HepG2 (cell line): ENCODE measurements at regions not wholly inside any gene's neighbourhood (a gene's known extent, or its start where the extent isn't known, plus 50 kb on each side); places are given as distances from the start of the nearest gene placed in this dataset.

ENCODE experiments used
- ATAC-seq: fragments of 200-7000 bp; cut with Tn5 transposase; 3 replicates; pipeline ENCODE4 v1.9.1; 2020; ENCODE audit warnings: mild to moderate bottlenecking, moderate library complexity
- BruUV-seq: library from RNA; stranded (reverse); fragments of 400-500 nt; replicated peaks from 2 replicates; lab custom pipeline; 2021; lab: Mats Ljungman, UMichigan
- CTCF ChIA-PET: fragments of 300-600 bp; formaldehyde crosslinking; extraction: SDS; loops from one replicate; lab custom pipeline; 2021; ENCODE audit warnings: low total read pairs, inconsistent platforms, low intra/inter-chr PET ratio; lab: Yijun Ruan, JAX
- POLR2A ChIA-PET: fragments of 350-600 bp; sonication (Branson Sonifier 250); formaldehyde crosslinking; loops from one replicate; lab custom pipeline; 2020; ENCODE audit warnings: antibody characterized with exemption, inconsistent platforms; lab: Yijun Ruan, JAX
- DNase-seq: peaks from one replicate; pipeline ENCODE4 v3.0.0-alpha.2; 2015; ENCODE audit warnings: low spot score
- FAIRE-seq: peaks from 3 replicates; lab custom pipeline; 2011; peaks lifted over from hg19 to GRCh38; lab: Jason Lieb, UNC
- H2AFZ ChIP-seq: one replicate; pipeline ENCODE4 v1.6.1; 2011; ENCODE audit warnings: low read length, inconsistent platforms
- H3K27ac ChIP-seq: fragments of 300-600 bp; 3 replicates; pipeline ENCODE4 v1.8.0; 2011; ENCODE audit warnings: mixed run types, mild to moderate bottlenecking, mixed read lengths, low read length, inconsistent platforms; ENCODE audit not compliant: insufficient read depth; ENCODE audit errors: extremely low read length
- H3K27me3 ChIP-seq, 2 experiments: fragments of 200-600 bp in 1 of 2; 2 replicates in 1 of 2; 3 replicates in 1 of 2; pipeline versions ENCODE4 v1.6.0 to v1.8.0; 2011; ENCODE audit warnings: low read length in 2 of 2, mild to moderate bottlenecking in 2 of 2, moderate library complexity in 2 of 2, inconsistent platforms in 1 of 2; ENCODE audit not compliant: insufficient read depth in 2 of 2, control insufficient read depth in 1 of 2
- H3K36me3 ChIP-seq, 2 experiments: fragments of 200-600 bp in 1 of 2; replicated peaks in 1 of 2; 2 replicates in 1 of 2; 3 replicates in 1 of 2; pipeline versions ENCODE4 v1.5.1 to v1.8.0; 2011; ENCODE audit warnings: low read length in 2 of 2, inconsistent platforms in 1 of 2; ENCODE audit not compliant: insufficient read depth in 2 of 2, control insufficient read depth in 1 of 2
- H3K4me1 ChIP-seq: 2 replicates; pipeline ENCODE4 v1.5.1; 2012; ENCODE audit warnings: low read length, inconsistent platforms; ENCODE audit not compliant: insufficient read depth
- H3K4me2 ChIP-seq: 2 replicates; pipeline ENCODE4 v1.6.0; 2011; ENCODE audit warnings: low read depth, low read length, inconsistent platforms
- H3K4me3 ChIP-seq, 3 experiments: fragments of 200-600 bp in 1 of 3; sonication (generic), shearing (Covaris generic) in 1 of 3; replicated peaks in 1 of 3; 2 replicates each; pipeline ENCODE4 v1.5.1; 2011 to 2016; ENCODE audit warnings: low read length in 3 of 3, inconsistent platforms in 2 of 3, low read depth in 2 of 3, mild to moderate bottlenecking in 2 of 3, control low read depth in 1 of 3, mixed read lengths in 1 of 3; ENCODE audit not compliant: insufficient read depth in 1 of 3
- H3K79me2 ChIP-seq: one replicate; pipeline ENCODE4 v1.6.1; 2011; ENCODE audit warnings: low read length, inconsistent platforms; ENCODE audit not compliant: insufficient read depth
- H3K9ac ChIP-seq: 2 replicates; pipeline ENCODE4 v1.6.0; 2011; ENCODE audit warnings: mild to moderate bottlenecking, low read depth, low read length, inconsistent platforms; ENCODE audit not compliant: insufficient read depth
- H3K9me3 ChIP-seq: 2 replicates; pipeline ENCODE4 v1.5.1; 2012; ENCODE audit warnings: mild to moderate bottlenecking, low read length
- H4K20me1 ChIP-seq: 2 replicates; pipeline ENCODE4 v1.6.0; 2011; ENCODE audit warnings: inconsistent platforms, mild to moderate bottlenecking, low read length, moderate library complexity; ENCODE audit not compliant: insufficient read depth
- ATRX ChIP-seq: sonication (generic); formaldehyde crosslinking; IDR thresholded peaks from 2 replicates; pipeline ENCODE4 v1.4.0; 2020; ENCODE audit warnings: missing genetic modification reagents, borderline replicate concordance
- BHLHE40 ChIP-seq: IDR thresholded peaks from 2 replicates; pipeline ENCODE4 v1.6.1; 2011; ENCODE audit warnings: low read length, improper control_type of control experiment
- DNMT3B ChIP-seq: conservative IDR thresholded peaks from 2 replicates; pipeline ENCODE4 v1.6.1; 2016; ENCODE audit warnings: missing biosample characterization, control low read depth
- FOXJ3 ChIP-seq: sonication (generic); formaldehyde crosslinking; IDR thresholded peaks from 2 replicates; pipeline ENCODE4 v1.4.0; 2020; ENCODE audit warnings: missing genetic modification reagents, mild to moderate bottlenecking, borderline replicate concordance
- HNRNPUL1 ChIP-seq: fragments of 200-400 bp; formaldehyde crosslinking; IDR thresholded peaks from 2 replicates; pipeline ENCODE4 v1.6.1; 2017; ENCODE audit warnings: low read depth, mild to moderate bottlenecking, low read length, moderate library complexity
- PITX1 ChIP-seq: sonication (generic); formaldehyde crosslinking; IDR thresholded peaks from 2 replicates; pipeline ENCODE4 v1.5.1; 2020; ENCODE audit warnings: mild to moderate bottlenecking, missing genetic modification reagents
- RORA ChIP-seq: sonication (generic); formaldehyde crosslinking; IDR thresholded peaks from 2 replicates; pipeline ENCODE4 v1.5.0; 2020; ENCODE audit warnings: mild to moderate bottlenecking, missing genetic modification reagents, moderate library complexity
- SIN3A ChIP-seq: IDR thresholded peaks from 2 replicates; pipeline ENCODE4 v1.6.1; 2011; ENCODE audit warnings: low read depth, mild to moderate bottlenecking, control low read depth, low read length, borderline replicate concordance
- U2AF2 ChIP-seq: fragments of 200-400 bp; formaldehyde crosslinking; IDR thresholded peaks from 2 replicates; pipeline ENCODE4 v1.6.1; 2017; ENCODE audit warnings: low read depth, mild to moderate bottlenecking, low read length
- ZFP36L2 ChIP-seq: sonication (generic); formaldehyde crosslinking; IDR thresholded peaks from 2 replicates; pipeline ENCODE4 v1.4.0; 2020; ENCODE audit warnings: missing genetic modification reagents
- WGBS: methylation state at CpG from one replicate; pipeline ENCODE4 v1.1.6; 2017; ENCODE audit warnings: low lambda C conversion rate; 5-methylcytosine and 5-hydroxymethylcytosine counted together
- in situ Hi-C: cut with HindIII; loops from 2 replicates; pipeline ENCODE4 v1.10.0; 2017; ENCODE audit warnings: low pct_unique_long_range_greater_than_20kb; ENCODE audit not compliant: extremely low pct_ligation_motif_present
- intact Hi-C: fragments of 100-400 bp; cut with micrococcal nuclease; formaldehyde crosslinking; loops from one replicate; pipeline ENCODE4 v1.10.0; 2022; ENCODE audit not compliant: unreplicated experiment

DNA sequence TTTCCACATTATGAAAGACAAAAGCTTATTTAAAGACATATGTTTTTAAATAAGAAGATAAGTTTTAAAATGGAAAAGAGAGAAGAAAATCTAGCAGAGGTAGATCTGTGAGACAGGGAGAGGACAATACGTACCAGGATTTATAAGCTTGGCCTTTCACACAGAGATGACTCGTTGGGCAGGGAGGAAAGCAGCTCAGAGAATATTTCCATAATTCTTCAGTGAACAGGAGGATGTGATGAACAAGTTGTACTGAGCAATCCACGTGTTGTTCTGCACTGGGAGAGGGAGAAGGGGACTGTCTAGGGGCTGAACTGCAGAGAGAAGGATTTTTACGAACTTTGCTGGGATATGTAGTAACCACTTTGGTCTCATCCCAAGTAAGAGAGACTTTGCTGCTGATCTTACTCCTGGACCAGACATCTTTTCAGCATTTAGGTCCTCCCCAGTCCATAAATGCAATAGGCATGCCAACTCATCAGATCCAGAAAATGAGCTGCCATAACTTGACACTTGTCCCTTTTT lies 162.5 kb upstream of the SETBP1 start (continued):
- TF ChIP-seq ATRX (CRISPR knock-in tag): no peak
- no peak for TF ChIP-seq BHLHE40
- TF ChIP-seq FOXJ3: no peak
- no peak for TF ChIP-seq DNMT3B (CRISPR knock-in tag)
- TF ChIP-seq SIN3A: no peak
- no peak for TF ChIP-seq RORA (CRISPR knock-in tag)
- TF ChIP-seq PITX1: no peak
- TF ChIP-seq HNRNPUL1: no peak

DNA sequence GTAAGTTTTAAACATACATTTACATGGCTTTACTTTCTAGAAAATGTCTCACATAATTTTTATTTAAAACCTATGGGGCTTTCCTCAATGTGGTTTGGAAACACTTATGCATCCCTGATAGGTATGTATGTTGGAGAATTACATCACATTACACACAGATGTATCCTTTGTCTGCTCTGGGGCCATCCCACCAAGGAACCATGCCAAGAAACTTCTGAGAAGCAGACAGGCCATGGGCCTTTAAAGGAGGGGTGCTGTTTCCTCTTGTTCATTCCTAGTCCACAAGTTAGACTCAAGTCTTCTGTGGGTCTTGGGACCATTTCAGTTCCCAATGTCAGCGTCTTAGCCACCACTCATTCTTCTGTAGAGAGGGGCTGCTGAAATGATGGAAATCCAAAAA lies 162.0 kb upstream of the SETBP1 start:
- H3K27me3 ChIP-seq: no peaks in the 10 kb centered on the region
- DNase-seq (no peak), FAIRE-seq (no peak), ATAC-seq (no peak)
- H4K20me1 ChIP-seq: no peaks in the 10 kb centered on the region
- no peaks in the 10 kb centered on the region for H3K36me3 ChIP-seq
- H3K79me2 ChIP-seq: no peaks in the 10 kb centered on the region
- CTCF ChIA-PET: no interaction called here
- H3K4me3 ChIP-seq: no peak overlapping the region
- intact Hi-C loops: no loop called here
- 0% methylated on average over 1 of the region's 1 CpG for WGBS
- no peaks in the 10 kb centered on the region for H3K4me1 ChIP-seq
- in situ Hi-C loops: no loop called here
- H3K9me3 ChIP-seq: peaks cover 58% of the 10 kb centered on the region
- TF ChIP-seq ZFP36L2 (CRISPR knock-in tag): no peak
- no peak for TF ChIP-seq U2AF2
- BruUV-seq: no TSS peak
- H2AFZ ChIP-seq: no peak overlapping the region
- H3K4me2 ChIP-seq: no peak overlapping the region
- H3K9ac ChIP-seq: no peak overlapping the region
- POLR2A ChIA-PET: no interaction called here
- no peak overlapping the region for H3K27ac ChIP-seq
